Left ventricle myocardium inferior (tissue), 1 donor: ENCODE measurements at regions not wholly inside any gene's neighbourhood (a gene's known extent, or its start where the extent isn't known, plus 50 kb on each side); places are given as distances from the start of the nearest gene placed in this dataset.

Experiments used
- DNase-seq: peaks from one replicate; pipeline ENCODE4 v3.0.0-alpha.2; 2020
- H3K27ac ChIP-seq: fragments of 200-600 bp; replicated peaks from 2 replicates; pipeline ENCODE4 v1.8.0; 2021
- H3K27me3 ChIP-seq: fragments of 200-600 bp; 2 replicates; pipeline ENCODE4 v1.8.0; 2021; ENCODE audit warnings: low read depth
- H3K36me3 ChIP-seq: fragments of 200-600 bp; 2 replicates; pipeline ENCODE4 v1.8.0; 2021
- H3K4me1 ChIP-seq: fragments of 200-600 bp; 2 replicates; pipeline ENCODE4 v1.8.0; 2021
- H3K4me3 ChIP-seq: fragments of 200-600 bp; 2 replicates; pipeline ENCODE4 v1.8.0; 2021; ENCODE audit warnings: mild to moderate bottlenecking, moderate library complexity
- H3K9me3 ChIP-seq: fragments of 200-600 bp; replicated peaks from 2 replicates; pipeline ENCODE4 v1.8.0; 2021
- intact Hi-C: fragments of 100-400 bp; cut with micrococcal nuclease; formaldehyde crosslinking; loops from one replicate; pipeline ENCODE4 v1.11.0; 2022
- TF ChIP-seq, protein P1 (sequence below): fragments of 200-600 bp; IDR thresholded peaks from 2 replicates; pipeline ENCODE4 v1.8.0; 2021; ENCODE audit warnings: antibody characterized with exemption, mild to moderate bottlenecking, borderline replicate concordance
- donor health status: DM: no; HTN: yes; CAD: no; lungs with severe emphysema.

DNA sequence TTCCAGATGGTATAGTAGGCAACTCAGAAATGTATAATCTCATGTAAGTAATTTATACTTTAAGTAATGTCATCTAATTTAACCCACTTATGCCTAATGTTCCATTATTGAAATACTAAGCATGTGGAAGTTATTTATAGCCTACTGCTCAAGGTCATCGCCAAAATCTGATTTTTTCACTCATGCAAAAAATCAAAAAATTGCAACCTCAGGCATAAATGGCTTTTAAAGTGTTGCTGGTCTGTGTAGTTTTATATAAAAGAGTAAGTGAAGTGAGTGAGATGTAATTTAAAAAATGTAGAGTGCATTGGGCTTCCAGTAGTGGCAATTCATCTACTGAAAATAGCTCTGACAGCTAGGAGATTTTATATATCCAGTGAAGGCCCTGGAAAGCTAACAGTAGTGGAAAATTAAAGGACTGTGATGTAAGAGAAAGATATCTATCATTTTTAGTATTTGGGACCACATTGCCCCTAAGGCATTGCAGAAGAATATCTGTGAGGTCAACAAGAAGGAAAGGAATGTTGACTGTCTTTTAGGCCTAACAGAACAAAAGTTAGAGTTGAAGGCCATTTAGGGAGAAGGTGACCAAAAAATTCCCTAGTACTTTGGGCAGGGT, 624.5 kb upstream of the CHORDC1 start:
- DNase-seq, result no peak
- intact Hi-C loops, result no loop called here
- TF ChIP-seq, protein P1, sequence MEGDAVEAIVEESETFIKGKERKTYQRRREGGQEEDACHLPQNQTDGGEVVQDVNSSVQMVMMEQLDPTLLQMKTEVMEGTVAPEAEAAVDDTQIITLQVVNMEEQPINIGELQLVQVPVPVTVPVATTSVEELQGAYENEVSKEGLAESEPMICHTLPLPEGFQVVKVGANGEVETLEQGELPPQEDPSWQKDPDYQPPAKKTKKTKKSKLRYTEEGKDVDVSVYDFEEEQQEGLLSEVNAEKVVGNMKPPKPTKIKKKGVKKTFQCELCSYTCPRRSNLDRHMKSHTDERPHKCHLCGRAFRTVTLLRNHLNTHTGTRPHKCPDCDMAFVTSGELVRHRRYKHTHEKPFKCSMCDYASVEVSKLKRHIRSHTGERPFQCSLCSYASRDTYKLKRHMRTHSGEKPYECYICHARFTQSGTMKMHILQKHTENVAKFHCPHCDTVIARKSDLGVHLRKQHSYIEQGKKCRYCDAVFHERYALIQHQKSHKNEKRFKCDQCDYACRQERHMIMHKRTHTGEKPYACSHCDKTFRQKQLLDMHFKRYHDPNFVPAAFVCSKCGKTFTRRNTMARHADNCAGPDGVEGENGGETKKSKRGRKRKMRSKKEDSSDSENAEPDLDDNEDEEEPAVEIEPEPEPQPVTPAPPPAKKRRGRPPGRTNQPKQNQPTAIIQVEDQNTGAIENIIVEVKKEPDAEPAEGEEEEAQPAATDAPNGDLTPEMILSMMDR, result no peak

DNA sequence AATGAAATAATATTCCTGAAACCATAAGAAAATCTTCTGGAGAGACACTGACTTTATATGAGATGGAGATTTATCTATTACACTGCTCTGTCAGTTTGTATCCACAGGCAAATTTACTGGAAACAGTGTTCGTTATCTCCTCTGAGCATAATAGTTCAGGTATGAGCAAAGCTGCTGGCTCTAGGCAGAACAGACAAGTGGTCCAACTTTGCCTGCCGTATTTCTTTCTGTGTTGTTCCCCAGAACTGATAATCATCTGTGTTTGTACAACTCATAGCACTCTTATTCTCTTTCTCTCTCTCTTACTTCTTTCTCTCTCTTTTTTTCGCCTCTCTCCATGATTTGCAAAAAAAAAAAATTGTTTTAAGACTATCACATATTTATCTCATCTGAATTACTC, 623.8 kb upstream of the CHORDC1 start:
- Histone ChIP-seq H3K4me3 (no peak overlapping the region), H3K27ac (no peak overlapping the region), H3K4me1 (no peaks in the 10 kb centered on the region), H3K9me3 (no peaks in the 10 kb centered on the region), H3K36me3 (no peaks in the 10 kb centered on the region), H3K27me3 (no peaks in the 10 kb centered on the region)
- intact Hi-C loops, result no loop called here
- no peak for DNase-seq
- TF ChIP-seq, protein P1, result no peak

More for the DNA sequence above, 624.5 kb upstream of the CHORDC1 start:
- H3K27me3 ChIP-seq, result no peaks in the 10 kb centered on the region
- no peak overlapping the region for H3K4me3 ChIP-seq
- no peaks in the 10 kb centered on the region for H3K36me3 ChIP-seq
- no peaks in the 10 kb centered on the region for H3K4me1 ChIP-seq
- H3K9me3 ChIP-seq, result no peaks in the 10 kb centered on the region
- H3K27ac ChIP-seq, result no peak overlapping the region

DNA sequence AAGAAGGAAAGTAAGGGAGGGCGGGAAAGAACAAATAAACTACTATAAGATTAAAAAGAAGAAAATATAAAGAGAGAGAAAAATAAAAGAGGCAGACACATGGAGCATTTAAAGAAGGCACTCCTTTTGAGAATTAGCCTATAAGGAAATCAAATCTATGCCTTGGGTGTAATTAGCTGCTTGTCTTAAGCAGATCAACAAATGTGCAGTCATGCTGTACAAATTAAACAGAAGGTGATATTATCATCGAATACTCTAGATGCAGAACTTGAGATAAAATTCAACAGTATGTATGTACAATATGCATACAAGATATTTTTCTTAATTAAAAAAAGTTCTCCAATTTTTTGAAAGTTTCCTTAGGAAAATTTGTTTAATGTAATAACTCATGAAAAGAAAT, 623.0 kb upstream of the CHORDC1 start:
- Histone ChIP-seq H3K27me3 (no peaks in the 10 kb centered on the region), H3K36me3 (no peaks in the 10 kb centered on the region), H3K27ac (no peak overlapping the region), H3K9me3 (no peaks in the 10 kb centered on the region), H3K4me3 (no peak overlapping the region), H3K4me1 (no peaks in the 10 kb centered on the region)
- TF ChIP-seq, protein P1, result no peak
- intact Hi-C loops, result no loop called here
- no peak for DNase-seq

DNA sequence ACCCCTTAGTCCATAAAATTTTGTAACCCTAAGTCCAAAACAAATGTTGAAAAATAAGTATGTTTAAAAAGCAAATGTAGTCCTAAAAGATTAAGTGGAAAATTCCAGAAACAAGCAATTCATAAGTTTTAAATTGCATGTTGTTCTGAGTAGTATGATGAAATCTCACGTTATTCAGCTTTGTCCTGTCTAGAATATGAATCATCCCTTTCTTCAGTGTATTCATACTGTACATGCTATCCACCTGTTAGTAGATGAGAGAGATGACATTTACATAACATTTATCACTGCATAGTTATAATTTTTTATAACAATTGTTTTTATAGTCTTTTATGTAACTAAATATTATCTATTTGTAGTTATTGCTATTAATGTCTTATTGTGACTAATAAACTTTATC, 622.3 kb upstream of the CHORDC1 start:
- TF ChIP-seq, protein P1, result no peak
- H3K36me3 ChIP-seq, result no peaks in the 10 kb centered on the region
- H3K27ac ChIP-seq, result no peak overlapping the region
- intact Hi-C loops, result no loop called here
- H3K4me3 ChIP-seq, result no peak overlapping the region
- no peak for DNase-seq
- H3K27me3 ChIP-seq, result no peaks in the 10 kb centered on the region
- no peaks in the 10 kb centered on the region for H3K9me3 ChIP-seq
- no peaks in the 10 kb centered on the region for H3K4me1 ChIP-seq

DNA sequence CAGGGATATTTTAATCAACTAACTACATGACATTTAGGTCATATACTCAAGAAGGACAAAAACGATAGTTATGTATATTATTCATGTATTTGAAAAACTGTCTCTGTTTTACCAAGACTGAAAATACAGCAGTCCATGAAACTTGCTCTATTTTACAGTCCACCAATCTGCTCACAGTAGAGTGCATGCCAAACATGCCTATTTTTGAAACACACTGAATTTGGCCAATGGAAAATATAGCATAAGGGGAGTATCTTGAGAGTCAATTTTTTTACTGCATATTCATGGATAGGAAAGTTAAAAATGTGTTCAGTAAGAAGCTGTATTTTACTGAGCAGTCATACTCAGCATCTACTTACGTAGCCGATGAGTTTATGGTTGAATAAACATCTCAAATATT, 621.2 kb upstream of the CHORDC1 start:
- no peak overlapping the region for H3K27ac ChIP-seq
- no peaks in the 10 kb centered on the region for H3K4me1 ChIP-seq
- H3K36me3 ChIP-seq, result no peaks in the 10 kb centered on the region
- H3K4me3 ChIP-seq, result no peak overlapping the region
- no peak for DNase-seq
- no peaks in the 10 kb centered on the region for H3K9me3 ChIP-seq
- TF ChIP-seq, protein P1, result no peak
- no peaks in the 10 kb centered on the region for H3K27me3 ChIP-seq
- intact Hi-C loops, result no loop called here
